Body of pancreas (tissue), 4 donors: ENCODE measurements at regions not wholly inside any gene's neighbourhood (a gene's known extent, or its start where the extent isn't known, plus 50 kb on each side); places are given as distances from the start of the nearest gene placed in this dataset.

Experiments used
- POLR2A ChIP-seq, 3 donors: fragments of 450-650 bp; IDR thresholded peaks; one replicate each; pipeline ENCODE4 v1.6.1; 2016; ENCODE audit warnings: antibody characterized with exemption in 3 of 3, mild to moderate bottlenecking in 2 of 3
- TF ChIP-seq, protein P1 (sequence below), 7 experiments: fragments of 450-650 bp in 4 of 7; fragments of 200-600 bp in 3 of 7; sonication (generic) in 3 of 7; IDR thresholded peaks; one replicate each; pipeline ENCODE4 v1.5.1; 2016 to 2019; ENCODE audit warnings: antibody characterized with exemption in 7 of 7

DNA sequence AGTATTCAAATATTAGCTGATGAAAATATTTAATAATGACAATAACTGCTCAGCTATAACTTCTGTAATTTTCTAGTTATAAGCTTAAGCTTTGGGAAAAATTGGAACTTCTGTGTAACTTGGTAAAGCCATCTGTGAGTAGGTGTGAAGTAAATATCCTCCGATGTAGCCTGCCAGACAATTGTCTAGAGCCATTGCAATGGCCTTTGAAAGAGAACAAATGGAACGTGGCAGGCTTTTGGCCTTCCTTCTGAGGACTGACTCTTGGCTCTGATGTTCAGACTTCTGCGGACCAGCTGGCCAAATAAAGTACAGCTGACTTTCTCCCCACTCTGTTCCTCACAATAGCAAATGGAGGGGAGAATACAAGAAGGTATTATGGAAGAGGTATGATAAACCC lies 203.4 kb upstream of the NMUR2 start:
- TF ChIP-seq, protein P1, sequence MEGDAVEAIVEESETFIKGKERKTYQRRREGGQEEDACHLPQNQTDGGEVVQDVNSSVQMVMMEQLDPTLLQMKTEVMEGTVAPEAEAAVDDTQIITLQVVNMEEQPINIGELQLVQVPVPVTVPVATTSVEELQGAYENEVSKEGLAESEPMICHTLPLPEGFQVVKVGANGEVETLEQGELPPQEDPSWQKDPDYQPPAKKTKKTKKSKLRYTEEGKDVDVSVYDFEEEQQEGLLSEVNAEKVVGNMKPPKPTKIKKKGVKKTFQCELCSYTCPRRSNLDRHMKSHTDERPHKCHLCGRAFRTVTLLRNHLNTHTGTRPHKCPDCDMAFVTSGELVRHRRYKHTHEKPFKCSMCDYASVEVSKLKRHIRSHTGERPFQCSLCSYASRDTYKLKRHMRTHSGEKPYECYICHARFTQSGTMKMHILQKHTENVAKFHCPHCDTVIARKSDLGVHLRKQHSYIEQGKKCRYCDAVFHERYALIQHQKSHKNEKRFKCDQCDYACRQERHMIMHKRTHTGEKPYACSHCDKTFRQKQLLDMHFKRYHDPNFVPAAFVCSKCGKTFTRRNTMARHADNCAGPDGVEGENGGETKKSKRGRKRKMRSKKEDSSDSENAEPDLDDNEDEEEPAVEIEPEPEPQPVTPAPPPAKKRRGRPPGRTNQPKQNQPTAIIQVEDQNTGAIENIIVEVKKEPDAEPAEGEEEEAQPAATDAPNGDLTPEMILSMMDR (IDR thresholded peaks at IDR 0.05): no peak
- TF ChIP-seq POLR2A (IDR thresholded peaks at IDR 0.05): no peak
